ENCODE measurements at regions not wholly inside any gene's neighbourhood (a gene's known extent, or its start where the extent isn't known, plus 50 kb on each side); places are given as distances from the start of the nearest gene placed in this dataset.
A peak's percentile ranks its signal among the peaks of the same experiment; 100 is the strongest.

DNA sequence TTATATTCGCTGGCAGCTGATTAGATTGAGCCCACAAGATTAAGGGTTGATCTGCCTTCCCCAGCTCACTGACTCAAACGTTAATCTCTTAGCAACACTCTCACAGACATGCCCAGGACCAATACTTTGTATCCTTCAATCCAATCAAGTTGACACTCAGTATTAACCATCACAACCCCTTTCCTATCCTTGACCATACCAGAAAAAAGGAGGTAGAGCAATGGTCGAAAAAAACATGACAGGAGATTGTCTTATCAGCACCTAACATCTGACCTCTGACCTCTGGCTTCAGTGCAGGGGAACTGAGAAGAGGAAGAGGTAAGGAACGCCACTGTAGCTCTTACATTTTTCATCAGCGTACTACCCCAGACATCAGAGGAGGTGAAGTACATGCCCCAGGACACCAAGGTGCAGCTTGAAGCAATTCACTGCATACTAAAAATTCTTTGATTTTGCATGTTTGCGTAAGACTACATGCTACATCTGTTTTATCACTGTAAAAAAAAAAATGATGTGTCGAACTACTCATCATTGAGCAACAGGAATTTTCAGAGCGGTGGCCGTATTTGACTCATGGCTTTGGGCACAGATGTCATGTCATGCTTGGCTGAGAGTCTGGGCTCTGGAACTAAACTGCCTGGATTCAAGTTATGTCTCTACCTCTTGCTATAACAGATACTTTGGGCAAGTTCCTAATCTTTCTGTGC is 188.0 kb upstream of the TAB2 start (continued):
- TF ChIP-seq, protein P1, sequence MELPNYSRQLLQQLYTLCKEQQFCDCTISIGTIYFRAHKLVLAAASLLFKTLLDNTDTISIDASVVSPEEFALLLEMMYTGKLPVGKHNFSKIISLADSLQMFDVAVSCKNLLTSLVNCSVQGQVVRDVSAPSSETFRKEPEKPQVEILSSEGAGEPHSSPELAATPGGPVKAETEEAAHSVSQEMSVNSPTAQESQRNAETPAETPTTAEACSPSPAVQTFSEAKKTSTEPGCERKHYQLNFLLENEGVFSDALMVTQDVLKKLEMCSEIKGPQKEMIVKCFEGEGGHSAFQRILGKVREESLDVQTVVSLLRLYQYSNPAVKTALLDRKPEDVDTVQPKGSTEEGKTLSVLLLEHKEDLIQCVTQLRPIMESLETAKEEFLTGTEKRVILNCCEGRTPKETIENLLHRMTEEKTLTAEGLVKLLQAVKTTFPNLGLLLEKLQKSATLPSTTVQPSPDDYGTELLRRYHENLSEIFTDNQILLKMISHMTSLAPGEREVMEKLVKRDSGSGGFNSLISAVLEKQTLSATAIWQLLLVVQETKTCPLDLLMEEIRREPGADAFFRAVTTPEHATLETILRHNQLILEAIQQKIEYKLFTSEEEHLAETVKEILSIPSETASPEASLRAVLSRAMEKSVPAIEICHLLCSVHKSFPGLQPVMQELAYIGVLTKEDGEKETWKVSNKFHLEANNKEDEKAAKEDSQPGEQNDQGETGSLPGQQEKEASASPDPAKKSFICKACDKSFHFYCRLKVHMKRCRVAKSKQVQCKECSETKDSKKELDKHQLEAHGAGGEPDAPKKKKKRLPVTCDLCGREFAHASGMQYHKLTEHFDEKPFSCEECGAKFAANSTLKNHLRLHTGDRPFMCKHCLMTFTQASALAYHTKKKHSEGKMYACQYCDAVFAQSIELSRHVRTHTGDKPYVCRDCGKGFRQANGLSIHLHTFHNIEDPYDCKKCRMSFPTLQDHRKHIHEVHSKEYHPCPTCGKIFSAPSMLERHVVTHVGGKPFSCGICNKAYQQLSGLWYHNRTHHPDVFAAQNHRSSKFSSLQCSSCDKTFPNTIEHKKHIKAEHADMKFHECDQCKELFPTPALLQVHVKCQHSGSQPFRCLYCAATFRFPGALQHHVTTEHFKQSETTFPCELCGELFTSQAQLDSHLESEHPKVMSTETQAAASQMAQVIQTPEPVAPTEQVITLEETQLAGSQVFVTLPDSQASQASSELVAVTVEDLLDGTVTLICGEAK (IDR thresholded peaks at IDR 0.05): no peak
- TF ChIP-seq, protein P1 (CRISPR knock-in tag; IDR thresholded peaks at IDR 0.05): no peak
- TF ChIP-seq GTF2A2 (tag; IDR thresholded peaks at IDR 0.05) (no peak), MAZ (CRISPR knock-in tag; conservative IDR thresholded peaks at IDR 0.05 in 1 of 2, IDR thresholded peaks at IDR 0.05 in 1 of 2) (peak in 1 of 2 experiments; percentile 58; a peak in 1 of 4 replicates), XRCC3 (IDR thresholded peaks at IDR 0.05) (no peak), ZNF589 (CRISPR knock-in tag; IDR thresholded peaks at IDR 0.05; ENCODE audit: low read depth) (no peak), ZNF384 (IDR thresholded peaks at IDR 0.05; ENCODE audit: low read depth, low read length) (peak; percentile 50; the same call in 1 of the 2 replicates), E2F3 (CRISPR knock-in tag; IDR thresholded peaks at IDR 0.05) (no peak), NR2F6 (CRISPR knock-in tag; IDR thresholded peaks at IDR 0.05) (peak; percentile 91), PHF8 (IDR thresholded peaks at IDR 0.05; ENCODE audit: borderline replicate concordance, low read length) (no peak), SMAD2 (IDR thresholded peaks at IDR 0.05; ENCODE audit: low read depth, low read length) (no peak)
- TF ChIP-seq, protein P2, sequence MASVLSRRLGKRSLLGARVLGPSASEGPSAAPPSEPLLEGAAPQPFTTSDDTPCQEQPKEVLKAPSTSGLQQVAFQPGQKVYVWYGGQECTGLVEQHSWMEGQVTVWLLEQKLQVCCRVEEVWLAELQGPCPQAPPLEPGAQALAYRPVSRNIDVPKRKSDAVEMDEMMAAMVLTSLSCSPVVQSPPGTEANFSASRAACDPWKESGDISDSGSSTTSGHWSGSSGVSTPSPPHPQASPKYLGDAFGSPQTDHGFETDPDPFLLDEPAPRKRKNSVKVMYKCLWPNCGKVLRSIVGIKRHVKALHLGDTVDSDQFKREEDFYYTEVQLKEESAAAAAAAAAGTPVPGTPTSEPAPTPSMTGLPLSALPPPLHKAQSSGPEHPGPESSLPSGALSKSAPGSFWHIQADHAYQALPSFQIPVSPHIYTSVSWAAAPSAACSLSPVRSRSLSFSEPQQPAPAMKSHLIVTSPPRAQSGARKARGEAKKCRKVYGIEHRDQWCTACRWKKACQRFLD (CRISPR knock-in tag; IDR thresholded peaks at IDR 0.05): 0 out of 2 replicates have a peak, but pooled peaks have one; percentile 45
- TF ChIP-seq, protein P3, sequence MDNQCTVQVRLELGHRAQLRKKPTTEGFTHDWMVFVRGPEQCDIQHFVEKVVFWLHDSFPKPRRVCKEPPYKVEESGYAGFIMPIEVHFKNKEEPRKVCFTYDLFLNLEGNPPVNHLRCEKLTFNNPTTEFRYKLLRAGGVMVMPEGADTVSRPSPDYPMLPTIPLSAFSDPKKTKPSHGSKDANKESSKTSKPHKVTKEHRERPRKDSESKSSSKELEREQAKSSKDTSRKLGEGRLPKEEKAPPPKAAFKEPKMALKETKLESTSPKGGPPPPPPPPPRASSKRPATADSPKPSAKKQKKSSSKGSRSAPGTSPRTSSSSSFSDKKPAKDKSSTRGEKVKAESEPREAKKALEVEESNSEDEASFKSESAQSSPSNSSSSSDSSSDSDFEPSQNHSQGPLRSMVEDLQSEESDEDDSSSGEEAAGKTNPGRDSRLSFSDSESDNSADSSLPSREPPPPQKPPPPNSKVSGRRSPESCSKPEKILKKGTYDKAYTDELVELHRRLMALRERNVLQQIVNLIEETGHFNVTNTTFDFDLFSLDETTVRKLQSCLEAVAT (IDR thresholded peaks at IDR 0.05): no peak
- TF ChIP-seq, protein P4, sequence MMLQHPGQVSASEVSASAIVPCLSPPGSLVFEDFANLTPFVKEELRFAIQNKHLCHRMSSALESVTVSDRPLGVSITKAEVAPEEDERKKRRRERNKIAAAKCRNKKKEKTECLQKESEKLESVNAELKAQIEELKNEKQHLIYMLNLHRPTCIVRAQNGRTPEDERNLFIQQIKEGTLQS (IDR thresholded peaks at IDR 0.05): peak; percentile 31
- TF ChIP-seq, protein P4 (CRISPR knock-in tag; conservative IDR thresholded peaks at IDR 0.05): no peak
